ENCODE measurements at regions not wholly inside any gene's neighbourhood (a gene's known extent, or its start where the extent isn't known, plus 50 kb on each side); places are given as distances from the start of the nearest gene placed in this dataset.

GRCh38 chr12:34526946-34527345, 504.6 kb downstream of the ALG10 start:
- Mint-ChIP-seq H3K36me3 (ENCODE audit: low read depth) (no peaks in the 10 kb centered on the region), H3K9me3 (peaks cover 35% of the 10 kb centered on the region), H3K4me3 (no peak overlapping the region), H3K4me1 (no peaks in the 10 kb centered on the region), H3K27ac (no peak overlapping the region), H3K27me3 (no peaks in the 10 kb centered on the region)
- DNase-seq: no peak
- ATAC-seq: no peak

GRCh38 chr12:34547276-34547675, 525.0 kb downstream of the ALG10 start:
- H3K27me3 Mint-ChIP-seq: no peaks in the 10 kb centered on the region
- peaks cover 3% of the 10 kb centered on the region for H3K36me3 Mint-ChIP-seq (ENCODE audit: low read depth)
- DNase-seq (no peak), ATAC-seq (no peak)
- no peaks in the 10 kb centered on the region for H3K4me1 Mint-ChIP-seq
- H3K9me3 Mint-ChIP-seq: peaks cover 41% of the 10 kb centered on the region
- no peak overlapping the region for H3K4me3 Mint-ChIP-seq
- H3K27ac Mint-ChIP-seq: no peak overlapping the region

GRCh38 chr12:34591966-34592365, 569.7 kb downstream of the ALG10 start:
- ATAC-seq (no peak), DNase-seq (no peak)
- no peaks in the 10 kb centered on the region for H3K4me1 Mint-ChIP-seq
- H3K9me3 Mint-ChIP-seq: peaks cover 48% of the 10 kb centered on the region
- no peak overlapping the region for H3K4me3 Mint-ChIP-seq
- H3K36me3 Mint-ChIP-seq (ENCODE audit: low read depth): peaks cover 7% of the 10 kb centered on the region
- no peaks in the 10 kb centered on the region for H3K27me3 Mint-ChIP-seq
- no peak overlapping the region for H3K27ac Mint-ChIP-seq

- Mint-ChIP-seq H3K4me3 (no peak overlapping the region), H3K27me3 (no peaks in the 10 kb centered on the region), H3K9me3 (peaks cover 34% of the 10 kb centered on the region), H3K36me3 (ENCODE audit: low read depth) (peaks cover 7% of the 10 kb centered on the region), H3K27ac (no peak overlapping the region), H3K4me1 (no peaks in the 10 kb centered on the region)
- ATAC-seq: no peak
- no peak for DNase-seq
These were observed 573.7 kb downstream of the ALG10 start for GRCh38 chr12:34595749-34596733.

- Mint-ChIP-seq H3K9me3 (peaks cover 34% of the 10 kb centered on the region), H3K4me1 (no peaks in the 10 kb centered on the region), H3K27ac (no peak overlapping the region), H3K36me3 (ENCODE audit: low read depth) (peaks cover 5% of the 10 kb centered on the region), H3K4me3 (no peak overlapping the region), H3K27me3 (no peaks in the 10 kb centered on the region)
- no peak for DNase-seq
- ATAC-seq: no peak
These were observed 575.5 kb downstream of the ALG10 start for GRCh38 chr12:34597548-34598351.

- ATAC-seq (no peak), DNase-seq (no peak)
- no peak overlapping the region for H3K27ac Mint-ChIP-seq
- no peaks in the 10 kb centered on the region for H3K4me1 Mint-ChIP-seq
- no peak overlapping the region for H3K4me3 Mint-ChIP-seq
- H3K9me3 Mint-ChIP-seq: peaks cover 29% of the 10 kb centered on the region
- peaks cover 5% of the 10 kb centered on the region for H3K36me3 Mint-ChIP-seq (ENCODE audit: low read depth)
- H3K27me3 Mint-ChIP-seq: no peaks in the 10 kb centered on the region
These were observed 576.1 kb downstream of the ALG10 start for GRCh38 chr12:34598352-34598827.

GRCh38 chr12:34598851-34599529, 576.7 kb downstream of the ALG10 start:
- Mint-ChIP-seq H3K4me1 (no peaks in the 10 kb centered on the region), H3K4me3 (no peak overlapping the region), H3K36me3 (ENCODE audit: low read depth) (peaks cover 5% of the 10 kb centered on the region), H3K9me3 (peaks cover 23% of the 10 kb centered on the region), H3K27me3 (no peaks in the 10 kb centered on the region), H3K27ac (no peak overlapping the region)
- ATAC-seq (no peak), DNase-seq (no peak)

- H3K9me3 Mint-ChIP-seq: peaks cover 15% of the 10 kb centered on the region
- no peak overlapping the region for H3K27ac Mint-ChIP-seq
- no peaks in the 10 kb centered on the region for H3K27me3 Mint-ChIP-seq
- no peak for DNase-seq
- ATAC-seq: no peak
- H3K4me3 Mint-ChIP-seq: no peak overlapping the region
- no peaks in the 10 kb centered on the region for H3K4me1 Mint-ChIP-seq
- H3K36me3 Mint-ChIP-seq (ENCODE audit: low read depth): no peaks in the 10 kb centered on the region
These were observed 577.5 kb downstream of the ALG10 start for GRCh38 chr12:34599530-34600513.

GRCh38 chr12:34600592-34601462, 578.5 kb downstream of the ALG10 start:
- Mint-ChIP-seq H3K27me3 (no peaks in the 10 kb centered on the region), H3K27ac (no peak overlapping the region), H3K4me1 (no peaks in the 10 kb centered on the region), H3K36me3 (ENCODE audit: low read depth) (no peaks in the 10 kb centered on the region), H3K9me3 (peaks cover 7% of the 10 kb centered on the region), H3K4me3 (no peak overlapping the region)
- no peak for ATAC-seq
- DNase-seq: no peak

- Mint-ChIP-seq H3K36me3 (ENCODE audit: low read depth) (no peaks in the 10 kb centered on the region), H3K27me3 (no peaks in the 10 kb centered on the region), H3K27ac (no peak overlapping the region), H3K9me3 (peaks cover 7% of the 10 kb centered on the region), H3K4me3 (no peak overlapping the region), H3K4me1 (no peaks in the 10 kb centered on the region)
- ATAC-seq: no peak
- DNase-seq: no peak
These were observed 579.4 kb downstream of the ALG10 start for GRCh38 chr12:34601689-34602088.

GRCh38 chr12:34602213-34602940, 580.1 kb downstream of the ALG10 start:
- H3K27me3 Mint-ChIP-seq: no peaks in the 10 kb centered on the region
- no peaks in the 10 kb centered on the region for H3K36me3 Mint-ChIP-seq (ENCODE audit: low read depth)
- H3K4me1 Mint-ChIP-seq: no peaks in the 10 kb centered on the region
- H3K27ac Mint-ChIP-seq: no peak overlapping the region
- peaks cover 7% of the 10 kb centered on the region for H3K9me3 Mint-ChIP-seq
- no peak for DNase-seq
- no peak for ATAC-seq
- no peak overlapping the region for H3K4me3 Mint-ChIP-seq

GRCh38 chr12:34603382-34604035, 581.2 kb downstream of the ALG10 start:
- no peaks in the 10 kb centered on the region for H3K27me3 Mint-ChIP-seq
- peaks cover 7% of the 10 kb centered on the region for H3K9me3 Mint-ChIP-seq
- ATAC-seq: no peak
- no peaks in the 10 kb centered on the region for H3K36me3 Mint-ChIP-seq (ENCODE audit: low read depth)
- no peak for DNase-seq
- H3K4me3 Mint-ChIP-seq: no peak overlapping the region
- no peak overlapping the region for H3K27ac Mint-ChIP-seq
- no peaks in the 10 kb centered on the region for H3K4me1 Mint-ChIP-seq

Measured in activated naive CD8-positive, alpha-beta T cell treated with anti-CD3 and anti-CD28 coated beads, Interleukin-2, amount 50 U/mL, for 24 hours (primary cell).